DND-41 (cell line): ENCODE measurements at regions not wholly inside any gene's neighbourhood (a gene's known extent, or its start where the extent isn't known, plus 50 kb on each side); places are given as distances from the start of the nearest gene placed in this dataset.

Experiments
- EZH2 ChIP-seq: IDR thresholded peaks from 3 replicates; pipeline ENCODE4 v1.6.1; 2012; ENCODE audit warnings: borderline replicate concordance, low read depth, mild to moderate bottlenecking, moderate library complexity, low read length, inconsistent platforms; ENCODE audit not compliant: severe bottlenecking
- TF ChIP-seq, protein P1 (sequence below): IDR thresholded peaks from 2 replicates; pipeline ENCODE4 v1.5.1; 2012; ENCODE audit warnings: borderline replicate concordance, low read length, moderate library complexity, mild to moderate bottlenecking; ENCODE audit not compliant: poor library complexity, severe bottlenecking; ENCODE audit errors: extremely low read depth

DNA sequence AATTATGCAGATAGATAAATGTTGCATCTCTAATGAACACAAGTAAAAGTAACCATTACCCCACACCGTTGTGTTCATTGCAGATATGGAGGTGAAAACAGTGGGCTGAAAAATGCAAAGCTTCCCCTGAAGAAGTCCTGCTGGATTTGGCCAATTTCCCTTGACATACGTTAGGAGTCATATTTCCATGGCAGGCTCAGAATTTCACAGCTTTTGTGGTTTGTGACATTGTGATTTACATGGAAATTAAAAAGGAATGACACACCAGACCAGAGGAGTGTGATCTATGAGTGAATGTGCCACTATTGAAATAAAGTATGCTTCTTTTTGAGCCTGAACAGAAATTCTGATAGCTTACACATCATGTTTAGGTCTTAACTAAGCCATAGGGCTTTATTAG lies 221.1 kb upstream of the TMTC4 start:
- TF ChIP-seq, protein P1, sequence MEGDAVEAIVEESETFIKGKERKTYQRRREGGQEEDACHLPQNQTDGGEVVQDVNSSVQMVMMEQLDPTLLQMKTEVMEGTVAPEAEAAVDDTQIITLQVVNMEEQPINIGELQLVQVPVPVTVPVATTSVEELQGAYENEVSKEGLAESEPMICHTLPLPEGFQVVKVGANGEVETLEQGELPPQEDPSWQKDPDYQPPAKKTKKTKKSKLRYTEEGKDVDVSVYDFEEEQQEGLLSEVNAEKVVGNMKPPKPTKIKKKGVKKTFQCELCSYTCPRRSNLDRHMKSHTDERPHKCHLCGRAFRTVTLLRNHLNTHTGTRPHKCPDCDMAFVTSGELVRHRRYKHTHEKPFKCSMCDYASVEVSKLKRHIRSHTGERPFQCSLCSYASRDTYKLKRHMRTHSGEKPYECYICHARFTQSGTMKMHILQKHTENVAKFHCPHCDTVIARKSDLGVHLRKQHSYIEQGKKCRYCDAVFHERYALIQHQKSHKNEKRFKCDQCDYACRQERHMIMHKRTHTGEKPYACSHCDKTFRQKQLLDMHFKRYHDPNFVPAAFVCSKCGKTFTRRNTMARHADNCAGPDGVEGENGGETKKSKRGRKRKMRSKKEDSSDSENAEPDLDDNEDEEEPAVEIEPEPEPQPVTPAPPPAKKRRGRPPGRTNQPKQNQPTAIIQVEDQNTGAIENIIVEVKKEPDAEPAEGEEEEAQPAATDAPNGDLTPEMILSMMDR = no peak
- no peak for TF ChIP-seq EZH2
